OCI-LY3 (cell line): ENCODE measurements at regions not wholly inside any gene's neighbourhood (a gene's known extent, or its start where the extent isn't known, plus 50 kb on each side); places are given as distances from the start of the nearest gene placed in this dataset.

ENCODE experiments used
- EZH2phosphoT487 ChIP-seq: fragments of 200-600 bp; shearing (Covaris generic); IDR thresholded peaks from 2 replicates; pipeline ENCODE4 v1.6.1; 2018; ENCODE audit warnings: antibody characterized with exemption, mixed run types, low read depth
- TF ChIP-seq, protein P1 (sequence below): fragments of 200-600, 300-600 bp; sonication (generic); IDR thresholded peaks from 2 replicates; pipeline ENCODE4 v1.5.1; 2014; ENCODE audit warnings: antibody characterized with exemption, low read length, low read depth

DNA sequence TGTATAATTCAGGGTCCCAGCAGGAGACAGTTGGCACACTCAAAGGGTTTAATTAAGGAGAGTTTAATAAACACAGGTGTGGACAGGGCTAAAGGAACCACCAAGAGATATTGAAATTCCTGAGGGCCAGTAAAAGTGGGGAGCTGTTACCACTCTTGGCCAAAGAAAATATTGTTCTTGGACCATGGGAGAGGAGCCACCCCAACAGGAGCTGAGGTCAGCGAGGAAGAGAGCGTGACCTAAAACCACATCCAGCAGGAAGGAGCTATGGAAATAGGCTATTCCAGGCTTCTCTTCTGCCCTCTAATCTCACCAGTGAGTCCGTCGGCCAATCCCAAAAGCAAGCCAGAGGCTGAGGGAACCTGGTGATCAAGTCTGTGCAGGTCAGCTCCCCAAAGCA is 390.8 kb downstream of the MED13L start:
- TF ChIP-seq, protein P1, sequence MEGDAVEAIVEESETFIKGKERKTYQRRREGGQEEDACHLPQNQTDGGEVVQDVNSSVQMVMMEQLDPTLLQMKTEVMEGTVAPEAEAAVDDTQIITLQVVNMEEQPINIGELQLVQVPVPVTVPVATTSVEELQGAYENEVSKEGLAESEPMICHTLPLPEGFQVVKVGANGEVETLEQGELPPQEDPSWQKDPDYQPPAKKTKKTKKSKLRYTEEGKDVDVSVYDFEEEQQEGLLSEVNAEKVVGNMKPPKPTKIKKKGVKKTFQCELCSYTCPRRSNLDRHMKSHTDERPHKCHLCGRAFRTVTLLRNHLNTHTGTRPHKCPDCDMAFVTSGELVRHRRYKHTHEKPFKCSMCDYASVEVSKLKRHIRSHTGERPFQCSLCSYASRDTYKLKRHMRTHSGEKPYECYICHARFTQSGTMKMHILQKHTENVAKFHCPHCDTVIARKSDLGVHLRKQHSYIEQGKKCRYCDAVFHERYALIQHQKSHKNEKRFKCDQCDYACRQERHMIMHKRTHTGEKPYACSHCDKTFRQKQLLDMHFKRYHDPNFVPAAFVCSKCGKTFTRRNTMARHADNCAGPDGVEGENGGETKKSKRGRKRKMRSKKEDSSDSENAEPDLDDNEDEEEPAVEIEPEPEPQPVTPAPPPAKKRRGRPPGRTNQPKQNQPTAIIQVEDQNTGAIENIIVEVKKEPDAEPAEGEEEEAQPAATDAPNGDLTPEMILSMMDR: no peak
- TF ChIP-seq EZH2phosphoT487: no peak
